HepG2 (cell line): ENCODE measurements at regions not wholly inside any gene's neighbourhood (a gene's known extent, or its start where the extent isn't known, plus 50 kb on each side); places are given as distances from the start of the nearest gene placed in this dataset.

Source experiments
- ATAC-seq: fragments of 200-7000 bp; cut with Tn5 transposase; 3 replicates; pipeline ENCODE4 v1.9.1; 2020; ENCODE audit warnings: mild to moderate bottlenecking, moderate library complexity
- BruUV-seq: library from RNA; stranded (reverse); fragments of 400-500 nt; replicated peaks from 2 replicates; lab custom pipeline; 2021; lab: Mats Ljungman, UMichigan
- CTCF ChIA-PET: fragments of 300-600 bp; formaldehyde crosslinking; extraction: SDS; loops from one replicate; lab custom pipeline; 2021; ENCODE audit warnings: low total read pairs, inconsistent platforms, low intra/inter-chr PET ratio; lab: Yijun Ruan, JAX
- POLR2A ChIA-PET: fragments of 350-600 bp; sonication (Branson Sonifier 250); formaldehyde crosslinking; loops from one replicate; lab custom pipeline; 2020; ENCODE audit warnings: antibody characterized with exemption, inconsistent platforms; lab: Yijun Ruan, JAX
- DNase-seq: peaks from one replicate; pipeline ENCODE4 v3.0.0-alpha.2; 2015; ENCODE audit warnings: low spot score
- FAIRE-seq: peaks from 3 replicates; lab custom pipeline; 2011; peaks lifted over from hg19 to GRCh38; lab: Jason Lieb, UNC
- H2AFZ ChIP-seq: one replicate; pipeline ENCODE4 v1.6.1; 2011; ENCODE audit warnings: low read length, inconsistent platforms
- H3K27ac ChIP-seq: fragments of 300-600 bp; 3 replicates; pipeline ENCODE4 v1.8.0; 2011; ENCODE audit warnings: mixed run types, mild to moderate bottlenecking, mixed read lengths, low read length, inconsistent platforms; ENCODE audit not compliant: insufficient read depth; ENCODE audit errors: extremely low read length
- H3K27me3 ChIP-seq, 2 experiments: fragments of 200-600 bp in 1 of 2; 2 replicates in 1 of 2; 3 replicates in 1 of 2; pipeline versions ENCODE4 v1.6.0 to v1.8.0; 2011; ENCODE audit warnings: low read length in 2 of 2, mild to moderate bottlenecking in 2 of 2, moderate library complexity in 2 of 2, inconsistent platforms in 1 of 2; ENCODE audit not compliant: insufficient read depth in 2 of 2, control insufficient read depth in 1 of 2
- H3K36me3 ChIP-seq, 2 experiments: fragments of 200-600 bp in 1 of 2; replicated peaks in 1 of 2; 2 replicates in 1 of 2; 3 replicates in 1 of 2; pipeline versions ENCODE4 v1.5.1 to v1.8.0; 2011; ENCODE audit warnings: low read length in 2 of 2, inconsistent platforms in 1 of 2; ENCODE audit not compliant: insufficient read depth in 2 of 2, control insufficient read depth in 1 of 2
- H3K4me1 ChIP-seq: 2 replicates; pipeline ENCODE4 v1.5.1; 2012; ENCODE audit warnings: low read length, inconsistent platforms; ENCODE audit not compliant: insufficient read depth
- H3K4me2 ChIP-seq: 2 replicates; pipeline ENCODE4 v1.6.0; 2011; ENCODE audit warnings: low read depth, low read length, inconsistent platforms
- H3K4me3 ChIP-seq, 3 experiments: fragments of 200-600 bp in 1 of 3; sonication (generic), shearing (Covaris generic) in 1 of 3; replicated peaks in 1 of 3; 2 replicates each; pipeline ENCODE4 v1.5.1; 2011 to 2016; ENCODE audit warnings: low read length in 3 of 3, inconsistent platforms in 2 of 3, low read depth in 2 of 3, mild to moderate bottlenecking in 2 of 3, control low read depth in 1 of 3, mixed read lengths in 1 of 3; ENCODE audit not compliant: insufficient read depth in 1 of 3
- H3K79me2 ChIP-seq: one replicate; pipeline ENCODE4 v1.6.1; 2011; ENCODE audit warnings: low read length, inconsistent platforms; ENCODE audit not compliant: insufficient read depth
- H3K9ac ChIP-seq: 2 replicates; pipeline ENCODE4 v1.6.0; 2011; ENCODE audit warnings: mild to moderate bottlenecking, low read depth, low read length, inconsistent platforms; ENCODE audit not compliant: insufficient read depth
- H3K9me3 ChIP-seq: 2 replicates; pipeline ENCODE4 v1.5.1; 2012; ENCODE audit warnings: mild to moderate bottlenecking, low read length
- H4K20me1 ChIP-seq: 2 replicates; pipeline ENCODE4 v1.6.0; 2011; ENCODE audit warnings: inconsistent platforms, mild to moderate bottlenecking, low read length, moderate library complexity; ENCODE audit not compliant: insufficient read depth
- BRF2 ChIP-seq: sonication (generic); formaldehyde crosslinking; IDR thresholded peaks from 2 replicates; pipeline ENCODE4 v1.8.1; 2022; ENCODE audit warnings: mild to moderate bottlenecking, missing genetic modification reagents
- CHD4 ChIP-seq: fragments of 200-600 bp; sonication (generic); IDR thresholded peaks from 2 replicates; pipeline ENCODE4 v1.7.0; 2017; ENCODE audit warnings: mild to moderate bottlenecking, low read length, borderline replicate concordance
- EEA1 ChIP-seq: sonication (generic); formaldehyde crosslinking; IDR thresholded peaks from 2 replicates; pipeline ENCODE4 v1.5.1; 2020; ENCODE audit warnings: mild to moderate bottlenecking, missing genetic modification reagents, borderline replicate concordance
- GLI4 ChIP-seq: sonication (generic); formaldehyde crosslinking; IDR thresholded peaks from 2 replicates; pipeline ENCODE4 v1.5.1; 2020; ENCODE audit warnings: missing genetic modification reagents, mild to moderate bottlenecking, moderate library complexity, borderline replicate concordance
- HNF1A ChIP-seq, 2 experiments: sonication (generic) in 1 of 2; formaldehyde crosslinking in 1 of 2; IDR thresholded peaks; 2 replicates each; pipeline versions ENCODE4 v1.4.0 to v1.6.1; 2016 to 2020; ENCODE audit warnings: borderline replicate concordance in 1 of 2, low read depth in 1 of 2, mild to moderate bottlenecking in 1 of 2, missing genetic modification reagents in 1 of 2
- MEIS2 ChIP-seq: sonication (generic); formaldehyde crosslinking; IDR thresholded peaks from 2 replicates; pipeline ENCODE4 v1.9.0; 2021; ENCODE audit warnings: mild to moderate bottlenecking, missing genetic modification reagents
- MTA3 ChIP-seq: sonication (generic); formaldehyde crosslinking; IDR thresholded peaks from 2 replicates; pipeline ENCODE4 v1.4.0; 2020; ENCODE audit warnings: missing genetic modification reagents
- PLSCR1 ChIP-seq: sonication (generic); formaldehyde crosslinking; IDR thresholded peaks from 2 replicates; pipeline ENCODE4 v1.5.0; 2020; ENCODE audit warnings: missing genetic modification reagents, mild to moderate bottlenecking, borderline replicate concordance
- POLR2A ChIP-seq, 2 experiments: IDR thresholded peaks; 2 replicates each; pipeline ENCODE4 v1.6.1; 2011; ENCODE audit warnings: low read depth in 2 of 2, low read length in 2 of 2, mild to moderate bottlenecking in 1 of 2, moderate library complexity in 1 of 2; ENCODE audit not compliant: insufficient read depth in 1 of 2
- PRPF4 ChIP-seq: fragments of 200-400 bp; formaldehyde crosslinking; IDR thresholded peaks from 2 replicates; pipeline ENCODE4 v1.6.1; 2016; ENCODE audit warnings: low read length, low read depth; ENCODE audit not compliant: poor library complexity, severe bottlenecking
- RFX3 ChIP-seq: IDR thresholded peaks from 2 replicates; pipeline ENCODE4 v1.6.1; 2016; ENCODE audit warnings: missing biosample characterization, missing genetic modification reagents
- SYNCRIP ChIP-seq: fragments of 200-400 bp; formaldehyde crosslinking; IDR thresholded peaks from 2 replicates; pipeline ENCODE4 v1.6.1; 2018; ENCODE audit warnings: mild to moderate bottlenecking, low read depth, low read length; ENCODE audit not compliant: insufficient read depth
- TRIM24 ChIP-seq: sonication (generic); formaldehyde crosslinking; IDR thresholded peaks from 2 replicates; pipeline ENCODE4 v1.8.0; 2022; ENCODE audit warnings: mild to moderate bottlenecking, missing genetic modification reagents
- ZFP62 ChIP-seq: sonication (generic); formaldehyde crosslinking; IDR thresholded peaks from 2 replicates; pipeline ENCODE4 v1.4.0; 2020; ENCODE audit warnings: missing genetic modification reagents
- ZNF282 ChIP-seq: fragments of 450-650 bp; IDR thresholded peaks from 2 replicates; pipeline ENCODE4 v1.6.1; 2018; ENCODE audit not compliant: partially characterized antibody
- ZNF510 ChIP-seq: sonication (generic); formaldehyde crosslinking; IDR thresholded peaks from 2 replicates; pipeline ENCODE4 v1.4.0; 2020; ENCODE audit warnings: low read depth, mild to moderate bottlenecking, missing genetic modification reagents
- ZNF549 ChIP-seq: sonication (generic); formaldehyde crosslinking; IDR thresholded peaks from 2 replicates; pipeline ENCODE4 v1.5.0; 2020; ENCODE audit warnings: missing genetic modification reagents
- ZNF616 ChIP-seq: sonication (generic); formaldehyde crosslinking; IDR thresholded peaks from 2 replicates; pipeline ENCODE4 v1.5.0; 2020; ENCODE audit warnings: low read depth, mild to moderate bottlenecking, missing genetic modification reagents
- ZNF713 ChIP-seq: sonication (generic); formaldehyde crosslinking; IDR thresholded peaks from 2 replicates; pipeline ENCODE4 v1.4.0; 2020; ENCODE audit warnings: mild to moderate bottlenecking, missing genetic modification reagents
- WGBS: methylation state at CpG from one replicate; pipeline ENCODE4 v1.1.6; 2017; ENCODE audit warnings: low lambda C conversion rate; 5-methylcytosine and 5-hydroxymethylcytosine counted together
- in situ Hi-C: cut with HindIII; loops from 2 replicates; pipeline ENCODE4 v1.10.0; 2017; ENCODE audit warnings: low pct_unique_long_range_greater_than_20kb; ENCODE audit not compliant: extremely low pct_ligation_motif_present
- intact Hi-C: fragments of 100-400 bp; cut with micrococcal nuclease; formaldehyde crosslinking; loops from one replicate; pipeline ENCODE4 v1.10.0; 2022; ENCODE audit not compliant: unreplicated experiment

- Histone ChIP-seq H3K79me2 (no peaks in the 10 kb centered on the region), H3K36me3 (no peaks in the 10 kb centered on the region), H3K4me3 (peak overlapping the region; percentile 3 to 58 (median 32); a peak in 4 of 6 replicates), H2AFZ (no peak overlapping the region), H3K9ac (peak overlapping the region; percentile 84), H3K4me2 (peak overlapping the region; percentile 80), H3K9me3 (peaks cover 4% of the 10 kb centered on the region; the same call in 1 of the 2 replicates), H3K27ac (peak overlapping the region; percentile 92), H3K4me1 (peaks cover 64% of the 10 kb centered on the region), H3K27me3 (no peaks in the 10 kb centered on the region), H4K20me1 (no peaks in the 10 kb centered on the region)
- ChIA-PET CTCF (no interaction called here), POLR2A (interaction anchor here (0.6 to 1.4 kb wide), 8 partner anchors 10 to 182 kb away, joined by 3 to 5 read pairs (median 4); no protein-coding TSS in a partner anchor)
- peak; percentile 96 for DNase-seq
- in situ Hi-C loops: no loop called here
- ATAC-seq: peak; percentile 86
- intact Hi-C loops: no loop called here
- FAIRE-seq: no peak
- 7% methylated on average over 6 of the region's 16 CpGs for WGBS
- BruUV-seq: TSS peak; percentile 98
- TF ChIP-seq PLSCR1 (CRISPR knock-in tag) (no peak), ZNF713 (CRISPR knock-in tag) (no peak), GLI4 (CRISPR knock-in tag) (no peak), ZNF510 (CRISPR knock-in tag) (no peak), ZNF616 (CRISPR knock-in tag) (0 out of 2 replicates have a peak, but pooled peaks have one; percentile 49), RFX3 (no peak), ZNF282 (no peak), ZNF549 (CRISPR knock-in tag) (no peak), MEIS2 (CRISPR knock-in tag) (peak; percentile 91), POLR2A (IDR thresholded peaks at IDR 0.05; ENCODE audit: insufficient read depth in 1 of 2, low read depth in 2 of 2, low read length in 2 of 2) (peak; percentile 36 to 42; a peak in 2 of 4 replicates), MTA3 (no peak), HNF1A (IDR thresholded peaks at IDR 0.05; ENCODE audit: low read depth) (no peak), HNF1A (CRISPR knock-in tag; IDR thresholded peaks at IDR 0.05; ENCODE audit: borderline replicate concordance) (no peak), ZFP62 (no peak), BRF2 (no peak), PRPF4 (peak; percentile 54), CHD4 (no peak), TRIM24 (CRISPR knock-in tag) (no peak), EEA1 (no peak), SYNCRIP (no peak)
Observed at GRCh38 chr22:27670701-27671412, 130.7 kb downstream of the MN1 start.
